Activated naive CD4-positive, alpha-beta T cell treated with anti-CD3 and anti-CD28 coated beads, Interleukin-2, amount 50 U/mL, for 72 hours (primary cell): ENCODE measurements at regions not wholly inside any gene's neighbourhood (a gene's known extent, or its start where the extent isn't known, plus 50 kb on each side); places are given as distances from the start of the nearest gene placed in this dataset.
"Not testable (repeated sequence)": the region's sequence is repeated elsewhere in the genome, so short reads cannot be mapped to it uniquely, and the experiment has no call there.

ENCODE experiments used
- ATAC-seq, 2 donors: fragments of 150-1000 bp; cut with Tn5 transposase; 2 replicates each; pipeline ENCODE4 v1.10.0; 2021; ENCODE audit warnings: mild to moderate bottlenecking in 2 of 2, moderate library complexity in 2 of 2
- DNase-seq, 2 donors: peaks; one replicate each; pipeline ENCODE4 v3.0.0; 2021 to 2022; ENCODE audit warnings: low spot score in 2 of 2
- H3K27ac Mint-ChIP-seq, 2 donors: one replicate each; pipeline ENCODE4 v1.8.0; 2022; ENCODE audit warnings: mild to moderate bottlenecking in 2 of 2, mixed read lengths in 2 of 2
- H3K36me3 Mint-ChIP-seq, 2 donors: one replicate each; pipeline ENCODE4 v1.8.0; 2022; ENCODE audit warnings: mixed read lengths in 2 of 2
- H3K9me3 Mint-ChIP-seq, 2 donors: one replicate each; pipeline ENCODE4 v1.8.0; 2022; ENCODE audit warnings: mixed read lengths in 2 of 2

GRCh38 chr20:11687546-11688292 lies 230.0 kb upstream of the BTBD3 start:
- ATAC-seq: no peak
- DNase-seq: no peak
- Mint-ChIP-seq H3K36me3 (peaks cover 0 to 10% of the 10 kb centered on the region in 2 donors), H3K27ac (no peak overlapping the region), H3K9me3 (peaks cover 13 to 19% of the 10 kb centered on the region in 2 donors)

GRCh38 chr20:11689262-11689661 lies 228.4 kb upstream of the BTBD3 start:
- DNase-seq (no peak), ATAC-seq (no peak)
- peaks cover 9 to 22% of the 10 kb centered on the region in 2 donors for H3K9me3 Mint-ChIP-seq

DNA sequence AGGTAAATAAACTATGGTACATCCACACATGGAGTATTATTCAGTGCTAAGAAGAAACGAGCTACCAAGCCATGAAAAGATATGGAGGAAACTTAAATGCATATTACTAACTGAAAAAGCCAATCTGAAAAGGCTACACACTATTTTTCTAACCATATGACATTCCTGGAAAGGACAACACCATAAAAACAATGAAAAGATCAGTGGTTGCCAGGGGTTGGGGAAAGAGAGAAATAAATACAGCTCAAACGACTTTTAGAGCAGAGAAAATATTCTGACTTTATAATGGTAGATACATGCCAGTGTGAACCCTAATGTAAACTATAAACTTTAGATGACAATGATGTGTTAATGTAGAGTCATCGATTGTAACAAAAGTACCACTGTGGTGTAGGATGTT lies 225.9 kb upstream of the BTBD3 start:
- no peak for ATAC-seq

More at GRCh38 chr20:11689262-11689661, 228.4 kb upstream of the BTBD3 start:
- H3K27ac Mint-ChIP-seq: no peak overlapping the region
- H3K36me3 Mint-ChIP-seq: peaks cover 0 to 10% of the 10 kb centered on the region in 2 donors

DNA sequence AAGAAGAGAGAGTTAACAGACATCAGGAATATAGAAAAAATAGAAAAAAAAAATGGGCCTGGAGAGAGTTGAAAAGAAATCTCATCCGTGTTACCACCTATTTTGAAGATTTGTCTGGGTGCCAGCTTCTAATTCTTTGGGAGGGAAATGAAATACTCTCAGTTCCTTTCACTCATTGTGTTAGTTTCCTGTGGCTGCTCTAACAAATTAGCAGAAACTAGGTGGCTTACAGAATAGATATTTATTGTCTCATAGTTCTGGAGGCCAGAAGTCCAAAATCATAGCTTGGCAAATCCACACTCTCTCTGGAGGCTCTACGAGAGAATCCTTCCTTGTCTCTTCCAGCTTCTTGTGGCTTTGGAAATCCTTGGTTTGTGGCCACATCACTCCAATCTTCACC lies 225.1 kb upstream of the BTBD3 start:
- H3K27ac Mint-ChIP-seq: no peak overlapping the region
- no peak for DNase-seq

More for the DNA sequence above, 225.9 kb upstream of the BTBD3 start:
- DNase-seq: no peak
- no peak overlapping the region for H3K27ac Mint-ChIP-seq
- H3K9me3 Mint-ChIP-seq: peaks cover 9 to 32% of the 10 kb centered on the region in 2 donors
- H3K36me3 Mint-ChIP-seq: peaks cover 0 to 10% of the 10 kb centered on the region in 2 donors

GRCh38 chr20:11694467-11694866 lies 223.2 kb upstream of the BTBD3 start:
- ATAC-seq: no peak
- Mint-ChIP-seq H3K27ac (no peak overlapping the region), H3K36me3 (peaks cover 0 to 6% of the 10 kb centered on the region in 2 donors), H3K9me3 (peaks cover 6 to 26% of the 10 kb centered on the region in 2 donors)
- no peak for DNase-seq

More for the DNA sequence above, 225.1 kb upstream of the BTBD3 start:
- no peak for ATAC-seq
- H3K9me3 Mint-ChIP-seq: peaks cover 9 to 27% of the 10 kb centered on the region in 2 donors
- peaks cover 0 to 10% of the 10 kb centered on the region in 2 donors for H3K36me3 Mint-ChIP-seq

GRCh38 chr20:11697055-11697454 lies 220.6 kb upstream of the BTBD3 start:
- DNase-seq (no peak), ATAC-seq (no peak)
- no peaks in the 10 kb centered on the region for H3K36me3 Mint-ChIP-seq
- H3K27ac Mint-ChIP-seq: no peak overlapping the region
- H3K9me3 Mint-ChIP-seq: peaks cover 0 to 20% of the 10 kb centered on the region in 2 donors

DNA sequence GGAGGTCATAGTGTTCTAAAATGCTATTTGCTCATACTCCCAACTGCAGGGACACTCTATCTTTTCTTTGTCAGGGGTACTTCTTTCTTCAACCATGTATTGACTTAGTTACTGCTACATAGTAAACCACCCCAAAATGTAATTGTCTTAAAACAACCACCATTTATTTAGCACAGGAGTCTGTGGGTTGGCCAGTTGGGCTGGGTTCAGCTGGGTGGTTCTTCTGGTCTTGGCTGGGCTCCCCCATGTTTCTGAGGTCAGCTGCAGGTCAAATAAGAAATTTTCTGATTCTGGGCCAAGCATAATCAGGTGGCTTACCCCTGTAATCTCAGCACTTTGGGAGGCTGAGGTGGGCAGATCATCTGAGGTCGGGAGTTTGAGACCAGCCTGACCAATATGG lies 220.0 kb upstream of the BTBD3 start:
- DNase-seq: no peak
- H3K9me3 Mint-ChIP-seq: peaks cover 0 to 20% of the 10 kb centered on the region in 2 donors
- no peak for ATAC-seq
- H3K36me3 Mint-ChIP-seq: no peaks in the 10 kb centered on the region
- H3K27ac Mint-ChIP-seq: no peak overlapping the region

- no peak for DNase-seq
- no peak overlapping the region for H3K27ac Mint-ChIP-seq
- H3K9me3 Mint-ChIP-seq: peaks cover 0 to 17% of the 10 kb centered on the region in 2 donors
- no peak for ATAC-seq
- H3K36me3 Mint-ChIP-seq: no peaks in the 10 kb centered on the region
Observed at GRCh38 chr20:11698124-11698523, 219.6 kb upstream of the BTBD3 start.

DNA sequence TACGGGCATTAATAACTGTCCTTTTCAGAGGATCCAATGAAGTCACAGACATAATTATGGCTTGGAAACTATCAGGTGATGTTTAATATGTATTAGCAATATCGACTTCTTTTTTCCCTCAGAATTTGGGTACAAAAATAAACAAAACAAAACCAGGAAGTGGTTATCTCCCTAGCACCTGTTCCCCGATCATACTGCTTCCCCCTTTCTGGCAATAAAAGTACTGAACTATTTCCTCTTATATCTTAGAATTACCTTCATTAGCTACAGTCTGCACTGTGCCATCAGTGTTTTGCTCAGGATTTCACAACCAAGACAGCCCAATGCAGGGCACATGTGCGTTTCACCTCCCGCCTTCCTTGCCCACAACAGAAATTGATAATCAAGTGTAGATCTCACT lies 216.9 kb upstream of the BTBD3 start:
- ATAC-seq: no peak
- Mint-ChIP-seq H3K27ac (no peak overlapping the region), H3K9me3 (peaks cover 5 to 8% of the 10 kb centered on the region in 2 donors), H3K36me3 (no peaks in the 10 kb centered on the region)
- no peak for DNase-seq

DNA sequence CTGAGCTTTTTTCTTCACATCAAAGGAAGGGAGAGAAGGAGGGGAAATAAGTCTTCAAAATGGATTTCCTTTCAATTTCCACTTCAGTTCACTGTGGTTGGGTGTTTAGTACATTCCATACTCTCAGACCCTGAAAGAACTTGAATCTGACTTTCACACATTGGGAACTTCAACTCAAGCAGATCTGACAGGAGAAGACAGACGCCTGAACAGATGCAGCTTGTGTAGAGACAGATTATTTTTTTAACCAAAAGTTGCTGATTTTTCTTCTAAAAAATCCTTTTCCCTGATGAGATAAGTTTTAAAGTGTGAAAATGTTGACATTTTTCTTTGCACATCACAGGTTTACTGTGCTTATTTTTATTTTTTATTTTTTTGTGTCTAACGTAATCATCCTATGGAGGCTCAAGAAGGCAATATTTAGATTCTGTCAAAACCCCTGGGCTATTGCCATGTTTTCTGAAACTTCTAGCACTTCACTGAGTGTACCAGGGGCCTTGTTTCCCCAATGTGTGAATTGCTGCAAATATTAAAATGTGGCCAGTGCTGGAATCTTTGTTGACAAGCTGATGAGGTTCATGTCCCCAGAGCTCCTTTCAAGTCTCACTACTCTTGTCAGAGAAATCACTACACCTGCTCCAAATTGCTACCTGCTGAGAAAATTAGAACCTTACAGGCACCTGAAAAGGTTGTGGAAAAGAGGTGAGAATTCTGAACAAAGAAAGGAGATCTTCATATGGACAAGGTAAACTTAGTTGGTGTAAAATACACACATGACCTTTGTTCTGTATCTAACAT lies 214.8 kb upstream of the BTBD3 start:
- H3K9me3 Mint-ChIP-seq: peaks cover 5 to 12% of the 10 kb centered on the region in 2 donors
- no peak overlapping the region for H3K27ac Mint-ChIP-seq
- DNase-seq: no peak
- no peak for ATAC-seq
- no peaks in the 10 kb centered on the region for H3K36me3 Mint-ChIP-seq

GRCh38 chr20:11705512-11705911 lies 212.2 kb upstream of the BTBD3 start:
- Mint-ChIP-seq H3K36me3 (no peaks in the 10 kb centered on the region), H3K9me3 (peaks cover 5 to 13% of the 10 kb centered on the region in 2 donors)
- no peak for ATAC-seq

DNA sequence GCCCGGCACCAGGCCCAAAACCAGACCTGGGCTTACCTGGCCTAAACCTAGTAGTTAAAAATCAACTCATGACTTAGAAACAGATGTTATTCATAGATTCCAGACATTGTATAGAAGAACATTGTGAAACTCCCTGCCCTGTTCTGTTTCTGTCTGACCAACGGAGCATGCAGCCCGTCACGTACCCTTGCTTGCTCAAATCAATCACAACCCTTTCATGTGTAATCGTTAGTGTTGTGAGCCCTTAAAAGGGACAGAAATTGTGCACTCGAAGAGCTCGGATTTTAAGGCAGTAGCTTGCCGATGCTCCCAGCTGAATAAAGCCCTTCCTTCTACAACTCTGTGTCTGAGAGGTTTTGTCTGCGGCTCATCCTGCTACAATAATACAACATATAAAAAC lies 209.5 kb upstream of the BTBD3 start:
- not testable (repeated sequence) for DNase-seq, H3K36me3 Mint-ChIP-seq, ATAC-seq, H3K27ac Mint-ChIP-seq, H3K9me3 Mint-ChIP-seq

More at GRCh38 chr20:11705512-11705911, 212.2 kb upstream of the BTBD3 start:
- DNase-seq: no peak
- H3K27ac Mint-ChIP-seq: no peak overlapping the region

- Mint-ChIP-seq H3K36me3 (no peaks in the 10 kb centered on the region), H3K9me3 (peaks cover 2 to 10% of the 10 kb centered on the region in 2 donors), H3K27ac (peak overlapping the region in 1 of 2 donors; percentile 56)
- DNase-seq: no peak
- no peak for ATAC-seq
Observed at GRCh38 chr20:11711214-11711613, 206.5 kb upstream of the BTBD3 start.

DNA sequence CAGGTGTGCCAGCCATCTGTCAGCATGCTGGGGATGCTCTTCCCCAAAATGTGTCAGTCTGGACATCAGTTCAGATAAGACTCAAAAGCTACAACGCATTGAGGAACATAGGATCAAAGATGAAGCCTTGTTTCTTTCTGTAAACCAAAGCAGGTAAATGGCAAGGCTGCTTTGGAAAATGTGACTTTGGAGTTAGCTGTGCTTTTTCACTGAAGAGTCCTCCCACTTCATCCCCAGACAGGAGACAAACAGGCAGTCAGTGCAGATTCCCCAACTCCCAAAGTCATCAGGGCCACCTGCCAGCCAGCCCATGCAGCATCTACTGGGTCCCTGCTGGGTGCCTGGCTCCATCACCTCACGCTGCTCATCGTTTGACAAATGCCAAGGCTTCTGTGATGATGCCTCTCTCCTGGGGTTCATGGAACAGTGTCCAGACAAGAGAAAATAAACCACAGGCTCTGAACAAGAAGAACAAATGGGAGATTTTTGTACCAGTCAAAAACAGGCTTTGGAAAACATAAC lies 205.0 kb upstream of the BTBD3 start:
- no peak overlapping the region for H3K27ac Mint-ChIP-seq
- H3K9me3 Mint-ChIP-seq: peaks cover 4 to 17% of the 10 kb centered on the region in 2 donors
- DNase-seq: no peak
- H3K36me3 Mint-ChIP-seq: no peaks in the 10 kb centered on the region
- no peak for ATAC-seq

- peaks cover 4 to 19% of the 10 kb centered on the region in 2 donors for H3K9me3 Mint-ChIP-seq
- H3K27ac Mint-ChIP-seq: no peak overlapping the region
- DNase-seq: no peak
- H3K36me3 Mint-ChIP-seq: no peaks in the 10 kb centered on the region
- no peak for ATAC-seq
Observed at GRCh38 chr20:11714886-11715285, 202.8 kb upstream of the BTBD3 start.

DNA sequence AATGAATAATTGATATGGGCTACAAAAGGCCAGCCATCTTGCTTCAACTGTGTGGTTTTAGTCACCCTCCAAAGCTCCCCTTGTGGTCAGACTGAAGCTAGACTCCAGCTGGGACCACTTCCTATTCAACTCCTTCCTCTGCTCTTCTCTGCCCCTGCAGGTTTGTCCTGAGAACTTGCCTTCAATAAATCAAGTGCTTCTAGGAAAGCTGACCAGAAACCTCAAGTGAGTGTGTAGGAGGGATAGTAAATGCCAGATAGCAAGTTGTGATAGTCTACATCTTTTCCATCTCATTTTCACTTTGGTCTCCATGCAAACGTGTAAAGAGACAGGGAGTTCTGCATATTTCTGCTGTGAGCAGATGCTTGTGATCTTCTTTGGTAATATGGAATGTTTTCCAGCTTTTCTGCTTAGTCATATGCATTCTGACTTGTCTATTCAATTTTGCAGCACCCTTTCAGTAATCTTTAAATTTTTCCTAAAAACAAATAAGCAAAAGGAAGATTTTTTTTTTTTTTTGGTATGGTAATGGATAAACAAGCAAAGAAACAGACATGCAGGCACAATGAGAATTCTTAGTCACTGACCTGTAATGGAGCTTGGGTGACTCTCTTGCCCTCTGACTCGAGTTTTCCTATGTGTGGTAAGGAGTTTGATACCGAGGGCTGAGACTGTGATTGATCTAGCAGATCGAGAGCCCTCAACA lies 201.3 kb upstream of the BTBD3 start:
- no peak for DNase-seq
- Mint-ChIP-seq H3K27ac (no peak overlapping the region), H3K36me3 (no peaks in the 10 kb centered on the region), H3K9me3 (peaks cover 4 to 17% of the 10 kb centered on the region in 2 donors)
- no peak for ATAC-seq

DNA sequence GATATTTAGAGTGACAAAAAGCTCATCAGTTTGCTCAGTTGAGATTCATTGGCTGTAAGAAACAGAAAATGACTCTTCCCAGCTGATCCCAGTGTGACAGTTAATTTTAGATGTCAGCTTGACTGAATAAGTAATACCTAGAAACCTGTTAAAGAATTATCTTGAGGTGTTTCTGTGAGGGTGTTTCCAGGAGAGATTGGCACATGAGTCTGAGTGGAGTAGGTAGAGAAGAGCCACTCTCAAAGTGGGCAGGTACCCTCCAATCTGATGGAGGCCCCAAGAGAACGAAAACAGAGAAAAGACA lies 200.8 kb upstream of the BTBD3 start:
- Mint-ChIP-seq H3K27ac (no peak overlapping the region), H3K36me3 (no peaks in the 10 kb centered on the region), H3K9me3 (peaks cover 4 to 17% of the 10 kb centered on the region in 2 donors)
- no peak for DNase-seq
- ATAC-seq: no peak
